Psoas muscle (tissue), 7 donors: ENCODE measurements at regions not wholly inside any gene's neighbourhood (a gene's known extent, or its start where the extent isn't known, plus 50 kb on each side); places are given as distances from the start of the nearest gene placed in this dataset.

Experiments
- ATAC-seq, 4 donors: fragments of 200-7000 bp; cut with Tn5 transposase; one replicate each; pipeline ENCODE4 v1.9.1; 2020; ENCODE audit warnings: moderate library complexity in 3 of 4, mild to moderate bottlenecking in 2 of 4
- DNase-seq, 2 donors: peaks; one replicate each; pipeline ENCODE4 v3.0.0-alpha.2; 2020
- H3K27ac ChIP-seq: fragments of 200-600 bp; one replicate; pipeline ENCODE4 v1.8.0; 2022
- H3K27me3 ChIP-seq, 3 donors: fragments of 200-600 bp in 1 of 3; one replicate each; pipeline versions ENCODE4 v1.6.1 to v1.8.0; 2013 to 2022; ENCODE audit warnings: low read length in 2 of 3, mild to moderate bottlenecking in 2 of 3, moderate library complexity in 1 of 3; ENCODE audit not compliant: insufficient read depth in 3 of 3
- H3K36me3 ChIP-seq, 2 donors: fragments of 200-600 bp in 1 of 2; one replicate each; pipeline versions ENCODE4 v1.6.1 to v1.8.0; 2013 to 2022; ENCODE audit warnings: low read depth in 1 of 2, mild to moderate bottlenecking in 1 of 2, moderate library complexity in 1 of 2; ENCODE audit not compliant: insufficient read depth in 1 of 2
- H3K4me1 ChIP-seq: fragments of 200-600 bp; one replicate; pipeline ENCODE4 v1.8.0; 2022
- H3K4me3 ChIP-seq: fragments of 200-600 bp; one replicate; pipeline ENCODE4 v1.8.0; 2022; ENCODE audit warnings: mild to moderate bottlenecking
- H3K9me3 ChIP-seq: fragments of 200-600 bp; one replicate; pipeline ENCODE4 v1.8.0; 2022
- WGBS, 3 donors: extraction: QIAGEN DNeasy Blood & Tissue Kit; methylation state at CpG; one replicate each; pipeline versions ENCODE4 v1.1.6 to v1.1.7; 2013; 5-methylcytosine and 5-hydroxymethylcytosine counted together
- intact Hi-C, 2 donors: fragments of 100-400 bp; cut with DNase I; formaldehyde crosslinking; loops; one replicate each; pipeline versions ENCODE4 v1.11.0 to v1.14.2; 2022
- TF ChIP-seq, protein P1 (sequence below): fragments of 200-600 bp; IDR thresholded peaks from one replicate; pipeline ENCODE4 v1.8.0; 2022; ENCODE audit warnings: antibody characterized with exemption
- donor health status: healthy with polysubstance abuse.
- donor health status: DM: no; HTN: no; CAD: no; lungs with moderate emphysema.
- donor health status: Bipolar disorder and iron deficiency.
- donor health status: healthy.
- donor health status: DM: yes; HTN: yes; CAD: no.
- donor health status: DM: no; HTN: no; CAD: no.
- donor health status: DM: yes; HTN: yes; CAD: no.

DNA sequence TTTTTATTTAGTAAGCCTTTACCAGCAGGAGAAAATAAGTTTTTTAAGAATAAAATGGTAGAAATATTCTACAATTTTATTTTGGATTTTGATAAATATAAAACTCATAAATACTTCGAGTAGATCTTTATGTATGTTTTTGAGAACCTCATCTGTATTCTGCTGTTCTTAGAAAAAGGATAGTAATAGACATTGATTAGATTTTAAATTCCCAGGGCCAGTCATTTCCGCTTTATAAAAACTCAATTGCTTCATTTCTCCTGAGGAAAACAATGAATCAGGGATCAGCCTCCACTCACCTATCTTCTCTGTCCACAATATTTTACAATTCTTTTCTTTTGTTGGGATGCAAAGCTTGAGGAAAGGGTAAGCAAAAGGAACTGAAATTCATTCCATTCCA, 1983.5 kb upstream of the C9orf72 start:
- Histone ChIP-seq H3K36me3 (no peaks in the 10 kb centered on the region), H3K9me3 (no peaks in the 10 kb centered on the region), H3K27ac (no peak overlapping the region), H3K4me1 (no peaks in the 10 kb centered on the region), H3K27me3 (no peaks in the 10 kb centered on the region), H3K4me3 (no peak overlapping the region)
- WGBS, 3 donors = 71 to 78% (median 72%) methylated on average over 2 of the region's 2 CpGs
- DNase-seq = no peak
- ATAC-seq = no peak
- intact Hi-C loops = no loop called here
- TF ChIP-seq, protein P1, sequence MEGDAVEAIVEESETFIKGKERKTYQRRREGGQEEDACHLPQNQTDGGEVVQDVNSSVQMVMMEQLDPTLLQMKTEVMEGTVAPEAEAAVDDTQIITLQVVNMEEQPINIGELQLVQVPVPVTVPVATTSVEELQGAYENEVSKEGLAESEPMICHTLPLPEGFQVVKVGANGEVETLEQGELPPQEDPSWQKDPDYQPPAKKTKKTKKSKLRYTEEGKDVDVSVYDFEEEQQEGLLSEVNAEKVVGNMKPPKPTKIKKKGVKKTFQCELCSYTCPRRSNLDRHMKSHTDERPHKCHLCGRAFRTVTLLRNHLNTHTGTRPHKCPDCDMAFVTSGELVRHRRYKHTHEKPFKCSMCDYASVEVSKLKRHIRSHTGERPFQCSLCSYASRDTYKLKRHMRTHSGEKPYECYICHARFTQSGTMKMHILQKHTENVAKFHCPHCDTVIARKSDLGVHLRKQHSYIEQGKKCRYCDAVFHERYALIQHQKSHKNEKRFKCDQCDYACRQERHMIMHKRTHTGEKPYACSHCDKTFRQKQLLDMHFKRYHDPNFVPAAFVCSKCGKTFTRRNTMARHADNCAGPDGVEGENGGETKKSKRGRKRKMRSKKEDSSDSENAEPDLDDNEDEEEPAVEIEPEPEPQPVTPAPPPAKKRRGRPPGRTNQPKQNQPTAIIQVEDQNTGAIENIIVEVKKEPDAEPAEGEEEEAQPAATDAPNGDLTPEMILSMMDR = no peak

DNA sequence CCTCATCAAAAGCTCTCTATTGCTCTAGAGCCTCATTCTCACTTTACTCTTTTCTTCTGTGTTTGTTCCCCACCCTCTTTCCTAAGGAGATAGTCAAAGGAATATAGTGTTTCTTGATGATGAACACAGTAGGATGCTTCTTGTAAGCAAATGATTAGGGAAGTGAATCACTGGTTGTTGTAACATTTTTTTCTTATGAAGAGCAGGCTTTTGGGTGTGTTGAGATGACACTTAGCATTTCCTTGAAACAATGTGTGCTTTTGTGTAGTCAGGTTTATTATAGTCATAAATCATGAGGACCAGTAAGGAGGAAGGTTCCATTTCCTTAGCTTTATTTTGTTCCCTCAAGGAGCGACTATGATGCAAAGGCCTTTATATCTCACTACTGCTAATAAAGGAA, 1991.3 kb upstream of the C9orf72 start:
- 20 to 28% (median 28%) methylated on average over 1 of the region's 1 CpG for WGBS, 3 donors
- H3K36me3 ChIP-seq = no peaks in the 10 kb centered on the region
- intact Hi-C loops = no loop called here
- no peak for DNase-seq
- H3K27me3 ChIP-seq = no peaks in the 10 kb centered on the region
- H3K4me1 ChIP-seq = no peaks in the 10 kb centered on the region
- TF ChIP-seq, protein P1 = no peak
- H3K4me3 ChIP-seq = no peak overlapping the region
- no peak overlapping the region for H3K27ac ChIP-seq
- no peak for ATAC-seq
- no peaks in the 10 kb centered on the region for H3K9me3 ChIP-seq

DNA sequence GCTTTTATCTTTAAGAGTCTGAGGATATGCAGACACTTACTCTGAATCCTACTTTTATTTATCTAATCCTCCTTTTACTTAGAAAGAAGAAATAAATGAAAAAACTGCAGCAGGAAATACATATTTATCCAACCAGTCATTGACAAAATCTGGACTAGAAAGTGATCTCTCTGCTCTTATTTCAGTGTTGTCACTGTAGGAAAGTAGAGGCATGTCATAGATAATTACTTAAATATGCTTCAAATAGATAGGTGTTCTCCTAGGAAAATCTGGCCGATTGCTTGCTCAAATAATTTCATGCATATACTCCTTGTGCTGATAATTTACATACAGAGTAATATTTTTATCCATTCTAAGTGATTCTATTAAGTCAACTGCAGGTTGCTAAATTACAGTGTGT, 2001.9 kb upstream of the C9orf72 start:
- H3K36me3 ChIP-seq = no peaks in the 10 kb centered on the region
- H3K4me1 ChIP-seq = no peaks in the 10 kb centered on the region
- H3K9me3 ChIP-seq = no peaks in the 10 kb centered on the region
- 30 to 78% (median 61%) methylated on average over 1 of the region's 1 CpG for WGBS, 3 donors
- TF ChIP-seq, protein P1 = no peak
- no peak overlapping the region for H3K4me3 ChIP-seq
- intact Hi-C loops = no loop called here
- no peaks in the 10 kb centered on the region for H3K27me3 ChIP-seq
- DNase-seq (no peak), ATAC-seq (no peak)
- no peak overlapping the region for H3K27ac ChIP-seq

DNA sequence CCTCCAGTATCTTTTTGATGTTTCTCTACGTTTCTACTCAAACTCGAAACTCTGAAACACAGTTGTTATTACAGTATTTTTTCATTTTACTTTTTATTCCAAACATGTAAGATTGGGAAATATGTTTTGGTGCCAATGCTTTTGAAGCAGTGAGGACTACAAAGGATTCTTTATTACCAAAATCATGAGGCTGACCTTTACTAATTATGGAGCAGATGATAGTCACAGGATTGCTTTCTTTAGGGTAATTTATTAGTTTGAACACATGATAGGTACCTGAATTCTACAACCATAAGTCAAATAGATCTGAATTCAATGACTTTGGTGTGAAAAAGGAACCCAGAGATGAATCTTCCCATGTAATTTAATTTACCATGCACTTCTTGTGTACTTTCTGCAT, 2015.1 kb upstream of the C9orf72 start:
- no peaks in the 10 kb centered on the region for H3K9me3 ChIP-seq
- TF ChIP-seq, protein P1 = no peak
- ATAC-seq (no peak), DNase-seq (no peak)
- intact Hi-C loops = no loop called here
- H3K4me1 ChIP-seq = no peaks in the 10 kb centered on the region
- no peaks in the 10 kb centered on the region for H3K36me3 ChIP-seq
- 27 to 58% (median 49%) methylated on average over 2 of the region's 2 CpGs for WGBS, 3 donors
- H3K4me3 ChIP-seq = no peak overlapping the region
- H3K27ac ChIP-seq = no peak overlapping the region
- no peaks in the 10 kb centered on the region for H3K27me3 ChIP-seq

DNA sequence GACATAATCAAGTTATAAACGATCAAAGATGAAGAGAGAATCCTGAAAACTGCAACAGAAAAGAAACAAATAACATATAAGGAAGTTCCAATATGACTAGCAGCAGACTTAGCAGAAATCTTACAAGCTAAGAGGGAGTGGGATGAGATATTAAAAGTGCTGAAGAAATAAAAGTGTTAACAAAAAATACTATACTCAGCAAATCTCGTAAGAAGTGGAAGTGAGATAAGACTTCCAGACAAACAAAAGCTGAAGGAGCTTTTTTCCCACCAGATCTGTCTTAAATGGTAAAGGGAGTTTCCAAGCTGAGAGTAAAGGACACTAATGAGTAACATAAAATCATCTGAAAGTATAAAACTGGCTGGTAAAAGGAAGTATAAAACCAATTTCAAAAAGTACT, 2036.0 kb upstream of the C9orf72 start:
- Histone ChIP-seq H3K36me3 (no peaks in the 10 kb centered on the region), H3K4me3 (no peak overlapping the region), H3K27ac (no peak overlapping the region), H3K27me3 (no peaks in the 10 kb centered on the region), H3K4me1 (no peaks in the 10 kb centered on the region), H3K9me3 (no peaks in the 10 kb centered on the region)
- intact Hi-C loops = no loop called here
- DNase-seq (no peak), ATAC-seq (no peak)
- TF ChIP-seq, protein P1 = no peak
- 71 to 77% (median 74%) methylated on average over 2 of the region's 2 CpGs for WGBS, 3 donors
